ENCODE measurements at regions not wholly inside any gene's neighbourhood (a gene's known extent, or its start where the extent isn't known, plus 50 kb on each side); places are given as distances from the start of the nearest gene placed in this dataset.

GRCh38 chrX:140250391-140250790, 254.5 kb downstream of the SOX3 start (continued):
- TF ChIP-seq ZNF274 (IDR thresholded peaks at IDR 0.05; ENCODE audit: low read length) (no peak), ZNF274 (tag by site-specific recombination; IDR thresholded peaks at IDR 0.05; ENCODE audit: borderline replicate concordance) (no peak), ZNF747 (tag by site-specific recombination; IDR thresholded peaks at IDR 0.05) (no peak), ZNF701 (tag by site-specific recombination; IDR thresholded peaks at IDR 0.05) (no peak), ZNF768 (tag by site-specific recombination; IDR thresholded peaks at IDR 0.05) (no peak), TCF7L2 (IDR thresholded peaks at IDR 0.05; ENCODE audit: borderline replicate concordance, low read depth, low read length) (no peak), ZNF211 (tag by site-specific recombination; IDR thresholded peaks at IDR 0.05; ENCODE audit: low read depth) (no peak), ZNF10 (tag by site-specific recombination; IDR thresholded peaks at IDR 0.05) (no peak), ZXDB (tag by site-specific recombination; IDR thresholded peaks at IDR 0.05) (no peak)

- no peak overlapping the region for H3K27ac ChIP-seq (ENCODE audit: extremely low read depth, low read depth, low read length)
- TF ChIP-seq ZNF169 (tag by site-specific recombination; IDR thresholded peaks at IDR 0.05) (no peak), YY2 (tag by site-specific recombination; IDR thresholded peaks at IDR 0.05) (no peak), ZNF626 (tag by site-specific recombination; IDR thresholded peaks at IDR 0.05) (no peak), ZFHX2 (tag by site-specific recombination; conservative IDR thresholded peaks at IDR 0.05) (no peak), ZNF785 (tag by site-specific recombination; IDR thresholded peaks at IDR 0.05) (no peak), ZNF362 (tag by site-specific recombination; IDR thresholded peaks at IDR 0.05) (no peak), ZNF366 (tag by site-specific recombination; conservative IDR thresholded peaks at IDR 0.05) (no peak)
- TF ChIP-seq, protein P1, sequence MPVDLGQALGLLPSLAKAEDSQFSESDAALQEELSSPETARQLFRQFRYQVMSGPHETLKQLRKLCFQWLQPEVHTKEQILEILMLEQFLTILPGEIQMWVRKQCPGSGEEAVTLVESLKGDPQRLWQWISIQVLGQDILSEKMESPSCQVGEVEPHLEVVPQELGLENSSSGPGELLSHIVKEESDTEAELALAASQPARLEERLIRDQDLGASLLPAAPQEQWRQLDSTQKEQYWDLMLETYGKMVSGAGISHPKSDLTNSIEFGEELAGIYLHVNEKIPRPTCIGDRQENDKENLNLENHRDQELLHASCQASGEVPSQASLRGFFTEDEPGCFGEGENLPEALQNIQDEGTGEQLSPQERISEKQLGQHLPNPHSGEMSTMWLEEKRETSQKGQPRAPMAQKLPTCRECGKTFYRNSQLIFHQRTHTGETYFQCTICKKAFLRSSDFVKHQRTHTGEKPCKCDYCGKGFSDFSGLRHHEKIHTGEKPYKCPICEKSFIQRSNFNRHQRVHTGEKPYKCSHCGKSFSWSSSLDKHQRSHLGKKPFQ (tag by site-specific recombination; IDR thresholded peaks at IDR 0.05): no peak
- H3K9me3 ChIP-seq (ENCODE audit: control insufficient read depth, insufficient read depth, low read depth, low read length): no peaks in the 10 kb centered on the region
- no peaks in the 10 kb centered on the region for H3K36me3 ChIP-seq (ENCODE audit: control insufficient read depth in 2 of 2, insufficient read depth in 1 of 2, low read length in 2 of 2)
- POLR2A ChIA-PET: no interaction called here
- CTCF ChIA-PET: interaction anchor here (0.9 kb wide), 1 partner anchor 100 kb away, joined by 3 read pairs; no protein-coding TSS in a partner anchor
- no peaks in the 10 kb centered on the region for H3K4me1 ChIP-seq (ENCODE audit: control insufficient read depth, insufficient read depth, low read length)
- no peak overlapping the region for H3K4me3 ChIP-seq (ENCODE audit: low read depth, low read length)
Measured at GRCh38 chrX:140249088-140249487, 255.8 kb downstream of the SOX3 start.

DNA sequence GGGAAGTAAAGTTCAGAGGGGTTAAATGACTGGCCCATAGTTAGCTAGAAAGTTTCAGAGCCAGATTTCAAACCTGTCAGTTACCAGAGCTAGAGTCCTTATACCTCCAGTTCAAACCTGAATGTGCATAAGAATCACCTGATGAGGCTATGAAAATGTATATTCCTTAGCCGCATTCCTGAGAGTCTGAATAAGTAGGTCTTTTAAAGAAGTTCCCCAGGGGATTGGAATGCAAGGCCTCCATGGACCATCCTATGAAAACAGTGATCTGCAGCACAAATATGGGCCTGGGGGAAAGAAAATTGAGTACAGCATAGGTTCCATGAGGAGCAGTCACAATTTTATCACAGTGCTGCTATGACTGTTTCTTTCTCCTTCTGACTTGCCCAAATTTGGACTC, 263.9 kb upstream of the CXorf66 start:
- POLR2A ChIA-PET: no interaction called here
- no peak overlapping the region for H3K4me3 ChIP-seq (ENCODE audit: low read depth, low read length)
- H3K4me1 ChIP-seq (ENCODE audit: control insufficient read depth, insufficient read depth, low read length): no peaks in the 10 kb centered on the region
- H3K9me3 ChIP-seq (ENCODE audit: control insufficient read depth, insufficient read depth, low read depth, low read length): no peaks in the 10 kb centered on the region
- H3K27ac ChIP-seq (ENCODE audit: extremely low read depth, low read depth, low read length): no peak overlapping the region
- H3K36me3 ChIP-seq (ENCODE audit: control insufficient read depth in 2 of 2, insufficient read depth in 1 of 2, low read length in 2 of 2): no peaks in the 10 kb centered on the region
- CTCF ChIA-PET: no interaction called here
- TF ChIP-seq ZNF10 (tag by site-specific recombination; IDR thresholded peaks at IDR 0.05) (no peak), ZNF148 (tag by site-specific recombination; IDR thresholded peaks at IDR 0.05; ENCODE audit: borderline replicate concordance) (no peak), ZNF629 (tag by site-specific recombination; IDR thresholded peaks at IDR 0.05) (no peak), ZBTB7A (tag by site-specific recombination; IDR thresholded peaks at IDR 0.05; ENCODE audit: low read depth) (no peak), GLI4 (tag by site-specific recombination; IDR thresholded peaks at IDR 0.05) (no peak), GLIS1 (tag by site-specific recombination; IDR thresholded peaks at IDR 0.05) (no peak), SP3 (tag by site-specific recombination; IDR thresholded peaks at IDR 0.05) (no peak), REPIN1 (tag by site-specific recombination; IDR thresholded peaks at IDR 0.05; ENCODE audit: low read depth) (no peak)
- TF ChIP-seq, protein P2, sequence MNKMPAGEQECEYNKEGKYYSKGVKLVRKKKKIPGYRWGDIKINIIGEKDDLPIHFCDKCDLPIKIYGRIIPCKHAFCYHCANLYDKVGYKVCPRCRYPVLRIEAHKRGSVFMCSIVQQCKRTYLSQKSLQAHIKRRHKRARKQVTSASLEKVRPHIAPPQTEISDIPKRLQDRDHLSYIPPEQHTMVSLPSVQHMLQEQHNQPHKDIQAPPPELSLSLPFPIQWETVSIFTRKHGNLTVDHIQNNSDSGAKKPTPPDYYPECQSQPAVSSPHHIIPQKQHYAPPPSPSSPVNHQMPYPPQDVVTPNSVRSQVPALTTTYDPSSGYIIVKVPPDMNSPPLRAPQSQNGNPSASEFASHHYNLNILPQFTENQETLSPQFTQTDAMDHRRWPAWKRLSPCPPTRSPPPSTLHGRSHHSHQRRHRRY (tag by site-specific recombination; IDR thresholded peaks at IDR 0.05): no peak
- TF ChIP-seq, protein P3, sequence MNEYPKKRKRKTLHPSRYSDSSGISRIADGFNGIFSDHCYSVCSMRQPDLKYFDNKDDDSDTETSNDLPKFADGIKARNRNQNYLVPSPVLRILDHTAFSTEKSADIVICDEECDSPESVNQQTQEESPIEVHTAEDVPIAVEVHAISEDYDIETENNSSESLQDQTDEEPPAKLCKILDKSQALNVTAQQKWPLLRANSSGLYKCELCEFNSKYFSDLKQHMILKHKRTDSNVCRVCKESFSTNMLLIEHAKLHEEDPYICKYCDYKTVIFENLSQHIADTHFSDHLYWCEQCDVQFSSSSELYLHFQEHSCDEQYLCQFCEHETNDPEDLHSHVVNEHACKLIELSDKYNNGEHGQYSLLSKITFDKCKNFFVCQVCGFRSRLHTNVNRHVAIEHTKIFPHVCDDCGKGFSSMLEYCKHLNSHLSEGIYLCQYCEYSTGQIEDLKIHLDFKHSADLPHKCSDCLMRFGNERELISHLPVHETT (tag by site-specific recombination; IDR thresholded peaks at IDR 0.05): no peak

Measured in HEK293 (cell line).